HCT116 (cell line): ENCODE measurements at regions not wholly inside any gene's neighbourhood (a gene's known extent, or its start where the extent isn't known, plus 50 kb on each side); places are given as distances from the start of the nearest gene placed in this dataset.

Source experiments
- ATF3 ChIP-seq: IDR thresholded peaks from 2 replicates; pipeline ENCODE4 v1.6.1; 2012
- CTCF ChIP-seq, 3 experiments: fragments of 200-600 bp in 1 of 3; sonication (generic) in 1 of 3; IDR thresholded peaks in 2 of 3; conservative IDR thresholded peaks in 1 of 3; 2 replicates each; pipeline ENCODE4 v1.5.1; 2012 to 2017; ENCODE audit warnings: low read depth in 2 of 3, low read length in 2 of 3, antibody characterized with exemption in 1 of 3, borderline replicate concordance in 1 of 3, control low read depth in 1 of 3, mild to moderate bottlenecking in 1 of 3, mixed read lengths in 1 of 3, mixed run types in 1 of 3, moderate library complexity in 1 of 3; ENCODE audit not compliant: insufficient read depth in 1 of 3
- EGR1 ChIP-seq: IDR thresholded peaks from 2 replicates; pipeline ENCODE4 v1.6.1; 2012; ENCODE audit warnings: low read depth
- EZH2 ChIP-seq: fragments of 200-600 bp; sonication (generic); IDR thresholded peaks from 2 replicates; pipeline ENCODE4 v1.6.1; 2017; ENCODE audit warnings: antibody characterized with exemption, mixed run types
- ZBTB33 ChIP-seq: IDR thresholded peaks from 2 replicates; pipeline ENCODE4 v1.6.1; 2011; ENCODE audit warnings: mild to moderate bottlenecking, low read length, moderate library complexity; ENCODE audit not compliant: insufficient replicate concordance; ENCODE audit errors: extremely low read depth

- TF ChIP-seq CTCF (IDR thresholded peaks at IDR 0.05 in 2 of 3, conservative IDR thresholded peaks at IDR 0.05 in 1 of 3; ENCODE audit: borderline replicate concordance in 1 of 3, insufficient read depth in 1 of 3, low read depth in 2 of 3, low read length in 2 of 3) (no peak), ZBTB33 (no peak), ATF3 (no peak), EGR1 (no peak), EZH2 (no peak)
Measured at GRCh38 chr14:89743828-89744227, 210.7 kb downstream of the EFCAB11 start.
